LNCaP clone FGC (cell line): ENCODE measurements at regions not wholly inside any gene's neighbourhood (a gene's known extent, or its start where the extent isn't known, plus 50 kb on each side); places are given as distances from the start of the nearest gene placed in this dataset.

Source experiments
- DNase-seq: peaks from one replicate; pipeline ENCODE4 v3.0.0-alpha.2; 2011; ENCODE audit warnings: low read depth
- H3K4me3 ChIP-seq: 2 replicates; pipeline ENCODE4 v1.5.1; 2011; ENCODE audit warnings: mild to moderate bottlenecking, low read depth, low read length, control low read depth
- TF ChIP-seq, protein P1 (sequence below): IDR thresholded peaks from 2 replicates; pipeline ENCODE4 v1.5.1; 2012; ENCODE audit warnings: mild to moderate bottlenecking; ENCODE audit not compliant: control insufficient read depth, insufficient read depth; ENCODE audit errors: extremely low read depth

DNA sequence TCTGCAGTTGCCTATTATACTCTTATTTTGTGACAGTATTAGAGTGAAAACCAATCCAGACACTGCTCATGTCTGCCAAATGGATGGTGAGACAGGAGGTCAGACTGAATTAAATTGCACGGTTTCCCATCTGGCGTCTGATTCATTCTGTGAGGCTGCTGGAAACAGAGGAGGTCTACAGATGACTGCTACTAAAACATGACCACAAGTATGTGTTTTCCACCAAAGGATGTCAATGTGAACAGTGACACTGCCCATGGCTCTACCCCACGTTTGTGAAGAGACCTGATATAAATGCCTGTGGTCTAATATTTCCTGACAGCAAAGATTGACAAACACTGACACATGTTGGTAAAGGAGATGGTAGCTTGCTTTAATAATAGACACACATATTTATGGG, 104.3 kb upstream of the ST6GAL2 start:
- DNase-seq: no peak
- no peak overlapping the region for H3K4me3 ChIP-seq
- TF ChIP-seq, protein P1, sequence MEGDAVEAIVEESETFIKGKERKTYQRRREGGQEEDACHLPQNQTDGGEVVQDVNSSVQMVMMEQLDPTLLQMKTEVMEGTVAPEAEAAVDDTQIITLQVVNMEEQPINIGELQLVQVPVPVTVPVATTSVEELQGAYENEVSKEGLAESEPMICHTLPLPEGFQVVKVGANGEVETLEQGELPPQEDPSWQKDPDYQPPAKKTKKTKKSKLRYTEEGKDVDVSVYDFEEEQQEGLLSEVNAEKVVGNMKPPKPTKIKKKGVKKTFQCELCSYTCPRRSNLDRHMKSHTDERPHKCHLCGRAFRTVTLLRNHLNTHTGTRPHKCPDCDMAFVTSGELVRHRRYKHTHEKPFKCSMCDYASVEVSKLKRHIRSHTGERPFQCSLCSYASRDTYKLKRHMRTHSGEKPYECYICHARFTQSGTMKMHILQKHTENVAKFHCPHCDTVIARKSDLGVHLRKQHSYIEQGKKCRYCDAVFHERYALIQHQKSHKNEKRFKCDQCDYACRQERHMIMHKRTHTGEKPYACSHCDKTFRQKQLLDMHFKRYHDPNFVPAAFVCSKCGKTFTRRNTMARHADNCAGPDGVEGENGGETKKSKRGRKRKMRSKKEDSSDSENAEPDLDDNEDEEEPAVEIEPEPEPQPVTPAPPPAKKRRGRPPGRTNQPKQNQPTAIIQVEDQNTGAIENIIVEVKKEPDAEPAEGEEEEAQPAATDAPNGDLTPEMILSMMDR: no peak

GRCh38 chr2:106991866-106992265, 105.9 kb upstream of the ST6GAL2 start:
- DNase-seq: no peak
- H3K4me3 ChIP-seq: no peak overlapping the region
- TF ChIP-seq, protein P1: no peak

- no peak for DNase-seq
- TF ChIP-seq, protein P1: no peak
- no peak overlapping the region for H3K4me3 ChIP-seq
Observed at GRCh38 chr2:106995556-106995955, 109.6 kb upstream of the ST6GAL2 start.

DNA sequence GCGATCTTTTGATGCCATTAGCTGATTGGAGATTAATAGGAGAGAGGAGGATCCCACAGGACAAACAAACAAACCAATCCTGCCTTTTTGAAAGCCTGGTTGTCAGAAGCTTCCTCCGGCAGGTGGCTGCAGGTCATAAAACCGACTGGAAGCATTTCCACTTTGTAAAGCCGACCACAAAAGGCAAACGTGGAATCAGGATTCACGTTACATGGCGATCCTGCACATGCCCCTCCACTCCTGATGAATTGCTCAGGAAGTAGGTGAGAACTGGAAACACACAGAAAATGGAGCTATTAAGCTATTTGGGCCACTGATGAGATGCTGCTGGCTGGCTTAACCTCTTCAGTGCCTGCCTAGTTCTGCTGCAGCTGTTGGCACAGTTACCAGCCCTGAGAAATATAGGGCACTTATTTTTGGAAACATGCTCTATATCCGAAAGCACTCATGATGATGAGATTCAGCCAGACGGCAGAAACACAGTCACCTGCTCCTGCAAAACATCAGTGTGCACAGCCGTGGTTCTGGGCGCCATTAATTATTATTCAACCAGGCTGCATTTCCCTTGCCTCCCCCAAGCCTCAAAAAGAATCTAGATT, 110.3 kb upstream of the ST6GAL2 start:
- no peak for DNase-seq
- H3K4me3 ChIP-seq: no peak overlapping the region
- TF ChIP-seq, protein P1: no peak

GRCh38 chr2:106997204-106997603, 111.2 kb upstream of the ST6GAL2 start:
- H3K4me3 ChIP-seq: no peak overlapping the region
- no peak for DNase-seq
- TF ChIP-seq, protein P1: no peak

GRCh38 chr2:107001062-107001461, 115.1 kb upstream of the ST6GAL2 start:
- DNase-seq: no peak
- TF ChIP-seq, protein P1: no peak
- H3K4me3 ChIP-seq: no peak overlapping the region

GRCh38 chr2:107001551-107001950, 115.6 kb upstream of the ST6GAL2 start:
- TF ChIP-seq, protein P1: no peak
- no peak overlapping the region for H3K4me3 ChIP-seq
- DNase-seq: no peak
